T47D (cell line): ENCODE measurements at regions not wholly inside any gene's neighbourhood (a gene's known extent, or its start where the extent isn't known, plus 50 kb on each side); places are given as distances from the start of the nearest gene placed in this dataset.

Source experiments
- DNase-seq, 2 experiments: peaks; one replicate each; pipeline versions ENCODE4 v3.0.0 to v3.0.0-alpha.2; 2011 to 2012; ENCODE audit warnings: low read depth in 1 of 2, low spot score in 1 of 2
- JUND ChIP-seq: IDR thresholded peaks from 2 replicates; pipeline ENCODE4 v1.6.1; 2012; ENCODE audit warnings: low read depth
- in situ Hi-C: cut with HindIII; loops from 2 replicates; pipeline ENCODE4 v1.10.0; 2016; ENCODE audit warnings: low sequenced_read_pairs, low pct_unique_long_range_greater_than_20kb

DNA sequence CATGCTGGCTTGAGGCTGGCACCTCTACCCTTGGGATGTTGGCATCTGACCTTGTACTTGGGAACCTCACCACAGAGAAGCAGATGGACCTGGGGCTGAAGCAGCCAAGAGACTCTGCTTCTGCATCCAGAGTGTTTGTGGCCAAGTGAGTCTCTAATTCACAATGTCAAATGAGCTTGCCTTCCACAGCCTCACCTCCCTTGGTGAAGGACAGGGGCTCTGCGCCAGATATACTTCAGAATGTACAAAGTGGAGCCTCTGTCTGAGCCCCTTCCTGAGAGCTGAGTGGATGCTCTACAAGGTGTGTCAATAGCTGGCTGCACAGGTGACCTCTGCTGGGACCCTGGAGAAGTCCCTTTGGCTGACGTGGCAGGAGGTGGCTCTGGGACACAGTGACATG, 508.9 kb downstream of the CDH26 start:
- no peak for TF ChIP-seq JUND
- no peak for DNase-seq
- in situ Hi-C loops, result no loop called here

DNA sequence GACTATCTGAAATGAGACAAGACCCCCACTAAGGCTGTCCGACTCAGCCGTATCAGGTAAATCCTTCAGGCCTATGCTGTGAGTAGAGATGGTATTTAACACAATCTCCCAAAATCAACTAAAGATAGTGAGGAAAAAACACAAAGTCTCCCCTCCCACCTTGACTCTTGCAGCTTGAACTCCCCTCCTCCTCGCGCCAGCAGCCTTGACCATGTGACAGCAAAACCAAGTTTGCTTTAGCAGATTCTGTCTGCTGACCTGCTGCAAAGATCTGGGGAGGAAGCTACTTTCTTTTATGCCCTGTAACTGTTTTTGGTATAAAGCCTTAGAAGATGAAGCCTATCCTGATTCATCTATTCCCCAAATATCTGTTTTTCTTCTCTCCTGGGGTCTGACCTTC, 509.5 kb downstream of the CDH26 start:
- in situ Hi-C loops, result no loop called here
- no peak for DNase-seq
- TF ChIP-seq JUND, result no peak

DNA sequence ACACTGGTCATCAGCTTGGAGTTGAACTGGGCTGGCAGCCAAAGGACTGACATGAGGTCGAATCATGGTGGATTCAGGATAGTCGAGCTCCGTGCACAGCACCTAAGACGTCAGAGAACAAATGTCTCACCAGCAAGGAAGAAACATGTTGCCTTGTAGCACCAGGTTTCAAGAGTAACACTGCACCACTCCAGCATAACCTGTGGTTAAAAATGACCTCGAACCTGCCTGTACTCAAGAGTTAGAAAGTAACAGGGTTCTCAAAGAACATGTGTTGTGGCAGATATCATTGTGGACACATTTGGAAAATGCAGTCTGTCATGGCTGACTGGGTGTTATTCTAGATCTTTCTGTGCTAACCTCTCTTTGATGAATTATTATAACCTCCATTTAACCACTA, 511.6 kb downstream of the CDH26 start:
- no peak for DNase-seq
- TF ChIP-seq JUND, result no peak
- in situ Hi-C loops, result no loop called here

GRCh38 chr20:60470366-60470765, 512.1 kb downstream of the CDH26 start:
- in situ Hi-C loops, result no loop called here
- DNase-seq, result no peak
- no peak for TF ChIP-seq JUND

DNA sequence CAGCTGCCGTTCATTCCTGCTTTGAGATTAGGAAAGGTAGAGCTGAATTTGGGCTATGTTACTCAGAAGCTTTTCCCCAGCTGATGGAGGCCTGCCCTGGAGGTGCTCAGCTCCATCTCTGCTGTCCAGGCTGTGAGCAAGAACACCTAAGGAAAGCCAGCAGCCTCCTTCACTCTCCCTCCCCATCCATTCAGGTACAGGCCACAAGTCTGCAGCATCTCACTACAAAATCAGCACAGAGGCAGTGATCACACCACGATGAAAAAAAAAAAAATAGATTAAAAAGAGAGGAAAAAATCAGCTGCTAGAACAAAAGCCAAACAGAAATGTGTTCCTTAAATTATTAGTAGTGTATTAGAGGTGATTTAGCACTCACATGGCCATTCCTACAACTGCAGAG, 515.0 kb downstream of the CDH26 start:
- in situ Hi-C loops, result no loop called here
- TF ChIP-seq JUND, result no peak

DNA sequence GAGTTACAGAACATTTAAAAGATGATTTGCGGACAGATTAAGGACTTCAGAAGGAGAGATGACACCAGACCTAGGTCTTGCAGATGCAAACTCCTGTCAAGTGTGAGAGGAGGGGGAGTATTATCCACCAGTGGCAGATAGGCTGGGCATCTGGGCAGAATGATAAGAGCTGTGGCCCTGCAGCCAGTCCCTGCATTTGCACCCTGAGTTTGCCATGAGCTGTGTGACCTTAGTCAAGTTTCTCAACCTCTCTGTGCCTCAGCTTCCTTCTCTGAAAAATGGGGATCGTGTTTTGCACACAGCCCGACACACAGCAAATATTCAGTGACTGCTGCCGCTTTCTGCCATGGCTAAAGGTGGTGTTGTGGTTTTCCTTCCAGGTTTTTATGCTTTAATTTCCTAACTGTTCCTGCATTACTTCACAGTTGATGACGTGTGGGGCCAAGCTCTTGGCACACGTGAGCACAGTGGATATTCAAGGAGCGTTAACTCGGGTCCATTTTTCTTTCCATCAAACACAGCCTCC, 516.2 kb downstream of the CDH26 start:
- DNase-seq, result no peak
- in situ Hi-C loops, result no loop called here
- no peak for TF ChIP-seq JUND

More for the DNA sequence above, 515.0 kb downstream of the CDH26 start:
- DNase-seq, result no peak

- in situ Hi-C loops, result no loop called here
Observed at GRCh38 chr20:60476045-60476444, 517.8 kb downstream of the CDH26 start.

GRCh38 chr20:60477958-60478357, 519.7 kb downstream of the CDH26 start:
- in situ Hi-C loops, result no loop called here

More at GRCh38 chr20:60476045-60476444, 517.8 kb downstream of the CDH26 start:
- DNase-seq, result no peak
- TF ChIP-seq JUND, result no peak

GRCh38 chr20:60478533-60478932, 520.3 kb downstream of the CDH26 start:
- TF ChIP-seq JUND, result no peak
- DNase-seq, result no peak
- in situ Hi-C loops, result no loop called here

More at GRCh38 chr20:60477958-60478357, 519.7 kb downstream of the CDH26 start:
- DNase-seq, result no peak
- no peak for TF ChIP-seq JUND

DNA sequence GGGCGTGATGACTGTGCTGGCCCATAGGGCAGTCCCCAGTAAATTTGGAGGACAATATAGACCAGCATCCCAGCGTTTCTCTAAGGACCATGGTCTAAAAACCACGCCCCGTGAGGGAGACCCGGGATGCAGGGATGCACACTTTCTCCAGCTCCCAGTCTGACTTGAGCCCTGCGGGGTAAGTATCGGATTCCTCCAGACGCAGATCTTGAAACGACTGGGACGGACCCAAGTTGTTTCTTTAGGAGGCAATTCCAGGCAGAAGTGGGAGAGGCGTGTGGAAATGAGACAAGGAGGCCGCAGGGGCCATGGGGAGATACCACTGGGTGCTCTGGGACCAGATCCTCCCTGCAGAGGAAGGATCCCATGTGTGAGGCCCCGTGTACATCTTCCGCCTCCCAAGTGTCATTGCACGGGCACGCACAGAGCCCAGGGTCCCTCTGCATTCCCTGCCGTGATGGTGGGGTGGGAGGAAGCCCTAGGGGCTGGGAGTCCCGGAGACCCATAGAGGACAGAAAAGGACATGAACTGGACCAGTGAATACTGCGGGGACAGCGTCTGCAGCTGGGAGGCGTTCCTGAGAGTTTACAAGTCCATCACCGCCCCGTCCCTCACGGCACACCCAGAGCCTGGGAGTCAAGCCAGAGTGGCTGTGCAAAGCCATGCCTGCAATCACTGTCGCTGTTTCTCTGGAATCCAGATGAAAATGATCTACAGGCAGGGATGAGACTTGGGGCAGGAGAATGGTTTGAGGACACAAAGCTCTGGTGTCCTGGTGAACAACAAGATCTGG, 522.9 kb downstream of the CDH26 start:
- in situ Hi-C loops, result no loop called here
- DNase-seq, result no peak

GRCh38 chr20:60481743-60482133, 523.5 kb downstream of the CDH26 start:
- DNase-seq, result no peak
- TF ChIP-seq JUND, result no peak
- in situ Hi-C loops, result no loop called here

More for the DNA sequence above, 522.9 kb downstream of the CDH26 start:
- no peak for TF ChIP-seq JUND

DNA sequence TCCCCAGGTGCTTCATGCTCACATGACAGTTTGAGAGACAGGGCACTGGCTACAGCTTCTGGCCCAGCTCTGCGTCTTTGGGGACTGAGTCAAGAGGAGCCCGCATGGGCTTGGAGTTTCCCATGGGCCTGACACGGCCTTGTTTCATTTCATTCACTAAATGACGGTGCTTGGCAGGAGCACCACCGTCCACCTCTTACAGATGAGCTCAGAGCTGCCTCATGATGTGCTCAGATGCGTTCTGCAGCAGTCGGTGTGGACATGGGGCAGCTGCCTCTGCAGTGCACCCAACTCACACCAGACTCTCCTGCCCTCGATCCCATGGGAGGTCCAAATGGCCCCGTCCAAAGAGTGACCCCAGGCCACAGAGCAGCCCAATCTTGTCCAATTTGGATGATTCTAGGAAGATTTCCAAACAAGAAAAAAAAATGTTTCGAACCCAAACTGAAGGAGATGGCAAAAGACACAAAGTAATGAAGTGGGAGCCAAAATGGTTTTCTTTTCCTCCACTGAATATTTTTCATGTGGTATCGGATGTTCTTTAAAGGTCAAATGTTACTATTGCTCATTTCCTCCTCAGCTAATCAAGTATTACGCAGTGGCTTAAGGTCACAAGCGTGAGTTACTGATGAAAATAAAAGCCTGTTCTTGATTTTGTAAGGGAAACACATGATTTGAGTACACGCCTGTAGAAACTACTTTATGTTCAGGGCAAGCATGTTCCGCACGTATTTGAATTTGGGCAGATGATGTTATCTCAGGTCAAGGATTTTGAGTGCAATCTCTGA, 524.2 kb downstream of the CDH26 start:
- TF ChIP-seq JUND, result no peak
- DNase-seq, result no peak
- in situ Hi-C loops, result no loop called here

DNA sequence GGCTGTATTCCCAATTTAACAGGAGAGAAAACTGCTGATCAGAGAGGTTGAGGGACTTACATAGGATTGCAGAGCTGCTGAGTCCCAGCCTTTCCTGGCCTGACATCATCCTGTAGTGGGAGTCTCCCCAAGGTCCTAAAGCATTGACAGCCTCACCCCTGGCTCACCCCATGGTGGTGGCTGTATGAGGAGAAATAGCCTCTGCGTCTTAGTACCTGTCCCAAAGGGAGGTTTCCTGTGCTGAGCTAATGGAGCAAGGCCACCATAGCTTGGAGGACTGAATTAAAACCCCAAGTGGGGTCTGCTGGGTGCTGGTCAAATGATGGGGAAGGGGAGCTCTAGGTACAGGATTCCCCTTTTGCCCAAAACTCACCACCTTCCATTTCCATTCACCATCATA, 525.1 kb downstream of the CDH26 start:
- DNase-seq, result no peak
- TF ChIP-seq JUND, result no peak
- in situ Hi-C loops, result no loop called here

- DNase-seq, result no peak
- in situ Hi-C loops, result no loop called here
- no peak for TF ChIP-seq JUND
Observed at GRCh38 chr20:60484316-60484715, 526.1 kb downstream of the CDH26 start.
